NCI-H2029 (cell line): ENCODE measurements at regions not wholly inside any gene's neighbourhood (a gene's known extent, or its start where the extent isn't known, plus 50 kb on each side); places are given as distances from the start of the nearest gene placed in this dataset.
A peak's percentile ranks its signal among the peaks of the same experiment; 100 is the strongest.

ENCODE experiments used
- DNase-seq: peaks from one replicate; lab custom pipeline; 2025; lab: John Stamatoyannopoulos, UW

DNA sequence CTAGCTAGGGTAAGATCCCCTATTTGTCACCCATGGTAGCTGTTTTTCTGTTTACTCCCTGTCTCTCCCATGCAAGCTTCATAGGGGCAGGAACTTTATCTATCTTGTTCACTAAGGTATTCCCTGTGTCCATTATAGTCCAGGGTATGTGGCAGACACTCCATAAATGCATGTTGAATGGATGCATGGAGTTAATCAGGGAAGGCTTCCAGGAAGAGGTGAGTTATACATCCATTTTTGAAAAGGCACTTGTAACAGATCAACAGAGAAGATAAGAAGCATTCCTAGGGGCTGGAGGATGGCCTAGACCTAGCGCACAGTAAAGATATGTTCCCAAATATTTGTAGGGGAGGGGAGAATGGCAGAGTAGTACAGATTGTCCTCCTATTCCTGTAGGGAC, 130.3 kb downstream of the BUD13 start:
- DNase-seq: no peak

DNA sequence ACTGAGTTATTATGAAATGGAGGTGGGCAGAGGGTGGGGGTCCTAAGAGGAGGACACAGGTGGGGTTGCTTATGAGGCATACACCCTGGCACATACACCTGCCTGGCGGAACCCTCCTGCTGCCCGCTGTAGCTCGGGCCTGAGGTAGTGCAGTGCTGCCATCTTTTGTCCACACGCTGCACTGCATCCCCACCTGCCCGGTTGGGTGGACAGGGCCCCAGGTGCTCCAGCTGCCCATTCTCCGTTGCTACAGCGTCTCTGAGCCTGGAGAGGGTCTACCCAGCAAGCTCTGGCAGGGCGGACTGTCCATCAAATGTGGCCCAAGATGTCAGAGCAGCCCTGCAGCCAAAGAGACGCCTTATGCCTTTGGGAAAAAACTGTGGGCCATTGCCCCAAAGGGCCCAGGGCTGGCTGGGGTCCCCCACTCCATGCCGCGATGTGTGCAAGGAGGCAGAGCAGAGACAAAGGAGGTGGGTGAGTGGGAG, 131.2 kb downstream of the BUD13 start:
- peak; percentile 39 for DNase-seq

DNA sequence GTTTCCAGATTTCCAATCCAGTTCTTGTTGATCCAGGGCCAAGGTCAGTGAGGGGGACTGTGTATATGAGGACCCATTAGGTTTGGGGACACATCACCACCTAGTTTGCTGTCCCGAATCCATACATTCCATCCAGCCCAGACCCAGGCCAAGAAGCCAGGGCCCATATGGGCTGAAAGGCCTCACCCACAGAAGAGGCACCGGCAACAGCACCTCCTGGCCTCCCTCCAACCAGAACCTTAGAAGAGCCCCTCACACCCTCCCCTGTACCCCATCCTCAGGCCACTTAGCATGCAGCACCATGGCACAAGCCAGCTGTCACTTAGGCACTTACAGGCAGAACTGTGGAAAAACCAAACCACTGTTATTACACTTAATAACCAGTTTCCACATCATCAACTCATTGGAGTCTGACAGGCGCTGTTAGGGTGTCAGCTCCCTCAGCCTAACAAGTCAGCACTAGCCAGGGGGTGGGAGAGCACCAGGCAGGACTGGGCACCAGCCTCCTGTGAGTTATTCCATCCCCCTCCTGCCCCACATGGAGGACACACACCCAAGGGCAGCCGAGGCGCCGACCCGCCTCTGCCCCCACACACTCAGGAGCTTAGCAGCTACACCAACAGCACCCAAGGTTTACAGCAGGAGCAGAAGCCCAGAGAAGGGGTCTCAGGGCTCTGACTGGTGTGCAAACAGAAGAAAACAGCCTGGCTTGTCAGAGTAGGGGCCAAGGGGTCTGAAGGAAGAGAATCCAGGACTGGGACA, 132.0 kb downstream of the BUD13 start:
- no peak for DNase-seq

DNA sequence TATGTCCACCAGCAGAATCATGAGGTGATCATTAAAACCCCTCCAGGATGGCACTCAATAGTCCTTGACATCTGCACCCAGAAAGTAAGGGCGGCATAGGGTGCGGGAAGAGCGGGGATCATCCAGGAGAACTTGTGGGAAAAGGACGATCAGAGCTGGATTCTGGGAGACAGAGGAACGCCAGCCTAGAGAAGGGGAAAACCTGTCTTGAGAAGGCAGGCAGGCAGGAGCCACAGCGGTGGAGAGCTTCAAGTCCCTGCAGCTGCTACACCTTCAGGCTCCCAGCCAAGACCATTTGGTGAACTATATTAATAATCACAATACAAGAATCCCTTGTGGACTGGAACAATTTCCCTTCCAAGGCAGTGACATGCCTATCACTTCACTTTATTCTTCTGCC, 134.3 kb downstream of the BUD13 start:
- DNase-seq: no peak

DNA sequence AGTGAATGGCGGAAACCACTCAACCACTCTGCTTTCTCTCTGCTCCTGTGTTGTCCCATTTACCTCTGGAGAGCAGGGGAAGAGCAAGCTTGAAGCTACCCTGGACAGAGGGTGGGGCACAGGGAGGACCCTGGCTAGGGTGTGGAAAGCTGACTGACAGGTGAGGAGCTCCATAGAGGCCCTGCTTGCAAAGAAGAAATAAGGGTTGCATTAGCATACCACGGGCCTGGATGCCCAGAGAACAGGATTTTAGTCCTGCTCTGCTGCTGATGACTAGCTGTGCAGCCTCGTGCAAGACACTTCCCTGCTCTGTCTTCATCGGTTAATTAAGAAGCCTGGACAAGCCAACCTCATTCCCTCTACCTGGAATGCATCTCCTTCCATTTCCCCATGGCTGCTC, 135.0 kb downstream of the BUD13 start:
- DNase-seq: no peak

DNA sequence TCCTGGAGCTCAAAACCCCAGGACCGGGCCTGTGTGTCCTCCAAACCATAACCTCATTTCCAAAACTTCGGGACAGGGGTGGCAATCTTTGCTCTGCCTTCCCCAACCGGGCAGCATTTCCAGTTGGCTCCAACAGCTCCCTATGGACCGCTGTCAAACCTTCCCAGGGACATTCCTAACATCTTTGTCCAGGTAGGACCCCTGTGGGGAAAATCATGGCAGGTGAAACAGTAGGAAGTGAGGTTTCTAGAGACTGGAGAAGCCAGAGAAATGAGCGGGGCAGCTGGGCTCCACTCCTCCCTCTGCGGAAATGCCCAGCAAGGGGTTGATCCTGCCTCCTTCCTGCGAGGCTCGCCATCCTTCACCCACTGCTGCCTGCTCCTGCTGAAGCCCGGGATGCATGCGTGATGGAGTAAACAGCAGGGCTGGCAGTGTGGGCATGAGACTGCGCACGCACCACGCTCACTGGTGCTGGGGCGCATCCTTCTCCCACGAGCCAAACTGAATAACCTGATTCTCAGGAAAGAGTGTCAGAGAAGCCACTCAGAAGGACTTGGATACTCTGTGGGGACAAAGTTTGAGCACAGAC, 136.4 kb downstream of the BUD13 start:
- no peak for DNase-seq

DNA sequence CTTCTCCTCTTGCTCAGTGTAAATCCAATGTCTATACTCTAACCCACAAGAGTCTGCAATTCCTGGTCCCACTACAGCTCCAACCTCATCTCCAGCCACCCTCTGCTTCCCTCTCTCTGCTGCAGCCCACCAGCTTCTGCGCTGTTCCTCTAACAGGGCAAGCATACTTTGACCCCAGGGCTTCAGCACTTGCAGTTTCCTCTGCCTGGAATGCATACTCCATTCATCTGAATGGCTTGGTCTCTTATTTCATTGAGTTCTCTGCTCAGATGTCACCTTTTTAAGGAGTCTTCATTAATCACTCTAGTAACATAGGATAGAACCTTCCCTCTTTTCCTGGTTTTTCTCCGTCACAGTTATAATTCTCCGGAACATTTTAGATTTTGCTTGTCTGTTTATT, 141.6 kb downstream of the BUD13 start:
- DNase-seq: no peak

DNA sequence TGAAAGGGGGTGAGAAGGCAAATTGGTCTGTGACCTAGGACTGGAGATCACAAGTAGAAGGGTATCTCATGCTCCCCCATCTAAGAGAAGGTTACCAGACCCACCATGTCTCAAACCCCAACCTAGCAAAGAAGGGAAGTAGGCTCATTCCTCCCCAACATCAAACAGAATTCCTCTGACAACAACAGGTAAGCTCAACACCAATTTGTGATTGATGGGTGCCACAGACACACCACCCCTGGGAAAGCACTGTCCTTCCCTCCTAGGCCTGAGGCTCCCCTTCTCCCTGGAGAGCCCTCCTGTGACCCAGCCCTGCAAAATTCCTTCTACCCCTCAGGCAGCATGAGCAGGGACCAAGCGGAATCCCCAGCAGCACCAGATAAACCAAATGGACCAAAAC, 154.3 kb downstream of the BUD13 start:
- no peak for DNase-seq

DNA sequence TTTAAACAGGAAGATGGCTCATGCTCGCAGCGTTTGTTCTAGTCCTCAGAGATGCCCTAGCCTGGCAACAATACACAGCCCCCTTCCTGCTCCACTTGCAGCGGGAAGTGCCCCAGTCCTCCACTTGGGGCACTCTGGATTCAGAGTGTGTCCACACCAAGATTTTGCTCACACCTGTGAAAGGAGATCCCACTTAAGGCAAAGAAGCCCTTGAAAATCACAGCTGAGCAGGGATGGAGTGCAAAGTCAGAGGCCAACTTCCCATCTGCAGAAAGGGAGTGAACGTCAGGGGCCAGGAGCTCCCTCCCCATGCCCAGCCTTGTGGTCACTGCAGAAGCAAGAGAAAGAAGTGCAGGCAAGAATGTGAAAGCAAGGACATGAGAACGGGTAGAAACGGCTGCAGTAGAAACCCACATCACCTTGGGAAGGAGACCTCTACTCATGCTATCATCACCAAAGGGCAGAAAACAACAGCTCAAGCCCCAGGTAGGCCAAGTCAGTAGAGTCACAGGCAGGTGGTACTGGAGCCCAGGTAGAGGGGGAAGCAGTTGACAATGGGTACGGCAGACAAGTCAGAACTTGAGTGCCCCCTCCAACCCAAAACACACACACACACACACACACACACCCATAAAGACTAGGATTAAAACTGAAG, 157.4 kb downstream of the BUD13 start:
- DNase-seq: no peak

DNA sequence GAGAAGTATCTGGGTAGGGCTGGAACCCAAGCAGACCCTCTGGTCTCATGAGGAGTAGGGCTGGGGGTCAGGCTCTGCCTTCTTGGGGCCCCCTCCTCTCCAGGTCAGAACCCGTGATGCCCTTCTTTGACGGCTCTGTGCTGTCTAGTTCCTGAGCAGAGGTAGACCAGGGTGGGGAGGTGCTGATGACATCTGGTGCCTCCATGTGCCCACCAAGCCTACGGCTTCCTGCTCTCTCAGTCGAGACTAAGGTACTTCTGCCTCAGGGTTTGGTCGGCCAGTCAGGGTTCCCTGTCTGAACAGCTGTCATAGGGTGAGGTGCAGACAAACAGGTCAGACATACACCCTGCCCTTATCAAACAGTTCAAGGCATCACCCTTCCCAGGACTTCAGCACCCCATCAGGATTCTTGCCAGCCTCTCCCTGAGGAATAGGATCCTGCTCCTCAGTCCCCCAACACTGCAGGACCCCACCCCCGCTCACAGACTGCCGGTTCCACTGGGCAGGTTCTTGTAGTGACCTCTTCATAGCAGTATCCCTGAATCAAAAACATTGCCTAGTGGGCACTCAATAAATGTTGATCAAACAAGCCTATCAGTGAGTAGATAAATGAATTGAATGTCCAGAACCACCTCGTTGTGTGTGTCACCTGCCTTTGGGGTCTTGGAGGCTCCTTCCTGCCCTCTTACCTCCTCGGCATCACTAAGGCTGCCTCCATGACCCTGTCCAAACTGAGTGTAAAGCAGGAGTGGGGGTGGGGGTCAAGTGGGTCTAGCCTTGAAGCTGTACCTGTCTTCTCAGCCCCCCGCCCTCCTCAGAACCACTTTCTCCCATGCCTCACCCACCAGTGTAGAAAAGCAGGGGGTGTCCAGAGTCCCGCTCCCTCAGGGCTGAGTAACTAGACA, 158.2 kb downstream of the BUD13 start:
- DNase-seq: no peak

DNA sequence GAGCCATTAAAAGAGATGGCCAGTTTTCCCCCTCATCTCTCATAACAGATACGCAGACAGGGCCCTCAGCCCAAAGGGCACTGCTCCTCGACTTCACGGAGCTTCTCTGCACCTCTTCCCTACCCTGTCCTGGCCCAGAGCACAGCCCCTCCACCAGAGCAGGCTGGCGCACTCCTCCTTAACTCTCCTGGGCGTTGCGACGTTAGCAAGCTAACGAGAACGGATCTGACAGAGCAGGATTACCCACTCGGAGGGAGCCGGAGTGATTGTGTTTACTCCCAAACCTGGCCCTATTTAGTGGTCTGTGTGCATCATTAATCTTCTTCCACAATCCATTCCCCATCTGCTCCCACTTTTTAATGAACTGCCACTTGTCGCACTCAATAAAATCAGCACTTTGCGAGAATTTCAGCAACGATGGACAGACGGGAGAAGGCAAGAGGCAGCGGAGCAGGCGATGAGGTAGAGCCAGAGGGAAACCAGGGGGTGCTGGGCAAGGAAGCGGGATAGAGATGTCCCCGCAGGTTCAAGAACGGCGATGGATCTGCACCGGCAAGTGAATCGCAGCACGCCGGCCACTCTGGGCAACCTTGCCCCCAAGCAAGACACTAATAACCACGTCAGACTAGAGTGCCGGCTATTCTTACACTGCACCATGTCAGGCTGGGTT, 159.4 kb downstream of the BUD13 start:
- no peak for DNase-seq

DNA sequence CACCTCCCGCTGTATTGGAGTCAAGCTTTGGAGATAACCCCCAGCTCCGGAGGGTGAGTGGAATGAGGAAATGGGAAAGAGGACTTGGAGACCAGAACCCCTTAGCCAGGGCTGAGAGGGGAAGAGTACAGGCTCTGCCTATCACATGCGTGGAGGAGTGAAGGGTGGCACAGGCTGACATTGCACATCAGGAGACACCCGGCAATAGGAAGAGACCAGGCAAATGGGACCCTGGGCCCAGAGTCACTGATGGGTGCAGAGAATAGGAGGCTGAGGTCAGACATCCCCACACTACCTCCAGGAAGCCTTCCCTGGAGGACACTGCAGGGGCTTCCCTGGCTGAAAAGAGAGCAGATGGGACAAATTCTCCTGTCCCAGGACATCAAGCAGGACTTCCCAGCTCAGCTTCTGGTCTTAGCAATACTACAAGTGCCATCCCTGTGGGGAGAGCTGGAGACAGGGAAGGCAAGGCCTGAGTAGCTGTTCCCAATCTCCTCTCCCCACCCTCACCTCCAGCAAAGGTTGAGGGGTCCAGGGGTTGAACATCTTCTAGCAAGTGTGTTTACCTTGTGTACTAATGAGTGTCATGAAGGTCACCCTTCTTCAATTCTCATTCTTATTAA, 160.7 kb downstream of the BUD13 start:
- no peak for DNase-seq

DNA sequence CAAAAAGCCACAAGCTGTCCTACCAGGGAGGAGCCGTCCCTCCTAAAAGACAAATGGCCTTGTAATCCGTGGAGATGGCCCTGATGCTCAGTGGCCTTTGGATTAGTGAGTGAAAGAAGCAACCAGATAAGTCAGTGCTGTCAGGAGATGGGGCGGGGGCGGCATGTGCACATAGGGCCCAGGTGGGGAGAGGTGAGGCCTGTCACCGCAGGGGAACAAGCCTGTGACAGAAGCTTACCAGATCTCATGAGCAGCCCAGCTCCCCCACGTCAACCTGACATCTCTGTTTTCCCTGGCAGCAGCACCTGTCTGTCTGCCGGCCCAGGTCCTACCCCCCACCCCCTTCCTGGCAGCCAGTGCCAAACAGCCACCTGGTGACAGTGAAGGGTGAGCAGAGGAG, 162.6 kb downstream of the BUD13 start:
- DNase-seq: peak; percentile 79

DNA sequence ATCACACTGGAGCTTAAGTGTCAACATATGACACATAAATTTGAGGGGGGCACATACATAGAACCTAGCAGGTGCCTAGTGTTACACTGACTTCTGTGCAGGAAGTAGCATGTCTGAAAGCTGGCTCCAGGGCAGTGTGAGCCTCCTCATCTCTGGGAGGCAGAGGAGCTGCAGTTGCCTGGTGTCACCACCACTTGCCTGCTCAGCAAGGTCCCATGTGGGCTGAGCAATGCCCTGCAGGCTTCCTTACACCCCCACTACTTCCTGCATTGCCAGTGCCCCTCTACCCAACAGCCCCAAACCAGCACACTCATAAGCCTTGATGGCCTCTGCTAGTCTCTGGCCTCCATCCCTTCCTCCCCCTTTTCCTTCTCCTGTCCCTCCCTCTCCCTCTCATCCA, 165.8 kb downstream of the BUD13 start:
- DNase-seq: no peak

DNA sequence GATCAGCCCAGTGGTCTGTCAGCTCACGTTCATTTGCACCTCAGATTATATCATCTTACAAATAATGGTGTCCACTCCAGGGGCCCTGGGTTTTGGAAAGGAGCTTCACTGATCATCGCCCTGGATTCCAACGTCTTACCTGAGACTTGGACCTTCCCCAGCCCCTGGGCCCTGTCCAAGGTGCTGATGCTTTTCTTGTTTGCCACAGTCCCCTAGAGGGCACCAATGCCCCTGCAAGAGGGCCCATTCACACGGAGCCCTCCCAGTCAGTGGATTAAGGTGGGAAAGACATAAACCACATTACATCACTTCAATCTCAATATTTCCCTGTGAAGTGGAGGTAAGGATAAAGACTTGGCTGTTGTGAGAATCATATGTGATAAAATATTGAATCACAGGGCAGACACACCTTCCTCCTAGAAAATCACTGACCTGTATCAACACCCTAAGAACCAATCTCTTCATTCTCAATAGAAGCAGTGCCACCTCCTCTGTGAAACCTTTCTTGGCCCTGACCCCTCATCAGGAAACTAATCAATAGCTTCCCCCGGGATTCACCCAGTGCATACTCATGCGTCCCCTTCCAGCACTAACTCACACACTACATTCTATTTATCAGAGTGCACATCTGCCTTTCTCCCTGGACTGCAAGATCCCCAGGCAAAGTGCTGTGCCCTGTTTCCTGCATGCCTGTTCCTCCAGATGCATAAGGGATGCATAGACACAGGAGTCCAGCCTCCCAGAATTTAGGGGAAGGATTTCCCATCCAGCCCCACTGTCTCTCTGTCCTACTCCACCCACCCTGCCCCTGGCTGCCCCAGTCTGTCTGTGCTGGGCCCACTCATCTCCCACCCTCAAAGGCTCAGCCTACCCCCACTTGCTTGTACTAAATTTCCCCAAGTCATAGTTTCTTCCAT, 167.0 kb downstream of the BUD13 start:
- no peak for DNase-seq

DNA sequence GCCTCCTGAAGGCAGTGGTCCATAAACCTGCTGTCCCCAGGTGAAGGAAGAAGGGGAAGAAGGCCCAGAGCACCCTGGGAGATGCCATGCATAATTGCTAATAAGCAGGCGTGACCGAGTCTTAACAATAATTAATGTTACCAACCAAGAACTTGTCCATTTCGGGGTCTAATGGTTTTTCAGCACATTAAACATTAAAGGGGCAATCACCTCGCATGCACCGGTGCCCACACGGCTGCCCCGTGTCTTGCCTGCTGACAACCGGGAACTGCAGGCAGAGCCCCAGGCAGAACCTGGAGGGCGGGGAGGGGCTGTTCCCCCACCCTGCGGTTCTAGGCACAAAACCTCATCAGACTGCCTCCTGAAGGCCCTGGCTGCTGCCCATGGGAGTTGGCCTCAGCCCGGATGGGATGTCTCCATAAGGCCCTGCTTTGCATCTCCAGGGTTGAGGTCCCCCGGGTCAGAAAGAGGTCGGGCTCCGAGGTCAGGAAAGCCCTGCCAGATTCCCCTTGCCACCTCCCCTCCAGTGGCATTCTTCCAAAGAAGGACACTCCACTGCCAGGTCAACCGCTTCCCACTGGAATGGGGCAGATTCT, 169.0 kb downstream of the BUD13 start:
- DNase-seq: no peak

DNA sequence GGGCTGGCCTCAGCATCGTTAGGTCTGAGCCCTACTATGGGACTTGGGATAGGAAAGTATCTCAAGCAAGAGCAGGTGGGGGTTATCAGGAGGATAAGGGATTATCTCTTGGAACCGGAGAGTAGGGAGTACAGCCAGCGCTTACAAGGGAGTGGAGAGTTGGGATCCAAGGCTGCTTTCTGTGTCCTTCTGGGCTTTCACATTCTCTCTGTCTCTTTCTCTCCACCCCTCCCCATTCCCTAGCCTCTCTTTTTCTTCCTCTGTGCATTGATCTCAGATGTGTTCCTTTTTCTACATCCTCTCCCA, 170.2 kb downstream of the BUD13 start:
- DNase-seq: no peak

DNA sequence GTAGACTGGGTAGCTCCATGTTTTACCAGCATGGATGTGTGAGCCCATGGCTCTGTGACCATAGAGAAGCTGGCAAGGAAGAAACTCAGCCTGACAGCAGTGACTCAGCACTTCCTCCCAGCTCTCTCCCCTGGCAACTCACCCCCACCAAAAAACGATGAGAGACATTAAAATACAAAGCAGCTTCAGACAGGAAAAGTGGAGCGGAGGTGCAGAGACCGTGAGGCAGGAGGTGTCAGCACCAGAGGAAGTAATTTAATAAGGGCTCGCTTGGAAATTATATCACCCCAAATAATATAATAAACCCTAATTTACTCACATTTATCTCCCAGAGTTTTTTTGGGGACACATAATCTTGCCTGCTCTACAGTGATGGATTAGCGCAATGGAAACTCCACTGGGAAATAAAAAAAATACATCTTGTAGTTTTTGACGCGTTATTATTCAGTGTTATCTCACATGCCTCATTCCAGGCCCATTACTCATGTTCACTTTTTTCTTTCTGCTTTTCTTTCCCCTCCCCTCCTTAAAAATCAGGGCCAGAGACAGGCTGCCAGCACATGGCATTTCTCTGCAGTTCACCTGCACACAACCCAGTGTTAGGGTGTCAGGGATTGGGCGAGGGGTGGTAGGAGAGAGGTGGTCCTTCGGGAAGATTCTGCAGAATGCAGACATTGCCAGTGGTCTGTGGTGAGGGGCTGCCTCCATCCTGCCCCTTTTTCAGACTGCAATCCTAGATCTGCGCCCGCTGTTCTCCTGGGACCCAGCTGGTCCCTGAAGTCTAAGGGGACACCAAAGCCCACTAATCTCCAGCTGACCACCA, 170.8 kb downstream of the BUD13 start:
- no peak for DNase-seq

DNA sequence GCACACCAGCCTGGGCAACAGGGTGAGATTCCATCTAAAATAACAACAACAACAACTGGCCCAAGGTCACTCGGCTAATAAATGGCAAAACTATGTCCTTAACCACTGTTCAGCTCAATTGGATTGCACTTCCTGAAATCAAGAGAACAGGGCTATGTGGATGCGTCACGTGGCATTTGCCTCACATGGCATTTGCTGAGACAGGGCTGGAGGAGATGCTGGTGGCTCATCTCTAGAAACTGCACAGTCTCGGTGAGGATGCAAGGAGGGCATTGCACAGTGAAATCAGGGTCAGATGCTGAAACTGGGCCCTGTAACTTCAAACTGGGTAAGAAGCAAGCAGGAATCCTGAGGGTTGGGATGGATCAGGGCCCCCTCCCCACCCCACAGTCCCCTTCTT, 171.9 kb downstream of the BUD13 start:
- no peak for DNase-seq
